WI38 (cell line): ENCODE measurements at regions not wholly inside any gene's neighbourhood (a gene's known extent, or its start where the extent isn't known, plus 50 kb on each side); places are given as distances from the start of the nearest gene placed in this dataset.

Experiments used
- H3K4me3 ChIP-seq: 2 replicates; pipeline ENCODE4 v1.5.1; 2011; ENCODE audit warnings: low read depth, mild to moderate bottlenecking, control low read depth, low read length
- CTCF ChIP-seq: IDR thresholded peaks from 2 replicates; pipeline ENCODE4 v1.5.1; 2012; ENCODE audit warnings: low read depth, mild to moderate bottlenecking, control low read depth, low read length

DNA sequence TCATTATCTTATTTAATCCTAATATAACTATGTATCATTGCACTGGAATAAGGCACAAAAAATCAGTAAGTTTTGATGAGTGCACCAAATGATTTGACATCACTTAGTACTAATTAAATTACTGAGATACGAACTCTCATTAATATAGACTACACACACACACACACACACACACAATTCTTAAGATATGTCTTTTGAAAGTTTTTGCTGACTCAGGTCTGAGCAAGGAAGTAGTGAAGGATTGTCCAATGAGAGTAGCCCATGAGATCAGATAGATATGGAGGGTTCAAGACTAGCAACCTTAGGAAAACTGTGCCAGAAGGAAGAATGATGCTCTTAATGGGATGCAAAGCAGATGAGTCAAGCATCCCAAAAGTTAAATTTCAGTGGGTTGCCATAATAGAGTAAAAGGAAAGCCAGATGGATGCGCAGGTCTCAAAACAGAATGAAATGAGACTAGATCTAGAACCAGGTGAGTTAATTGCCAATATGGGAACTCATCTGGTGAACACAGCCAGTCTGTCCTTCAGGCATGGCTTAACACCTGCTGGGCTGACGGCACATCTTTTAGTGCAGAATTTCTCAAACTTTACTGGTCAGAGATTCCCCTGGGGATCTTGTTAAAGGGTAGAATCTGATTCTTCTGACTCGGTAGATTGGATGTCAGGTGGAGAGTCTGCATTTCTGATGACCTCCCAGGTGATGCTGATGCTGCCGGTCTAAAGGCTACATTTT lies 197.0 kb upstream of the NR4A3 start:
- no peak overlapping the region for H3K4me3 ChIP-seq
- no peak for TF ChIP-seq CTCF

DNA sequence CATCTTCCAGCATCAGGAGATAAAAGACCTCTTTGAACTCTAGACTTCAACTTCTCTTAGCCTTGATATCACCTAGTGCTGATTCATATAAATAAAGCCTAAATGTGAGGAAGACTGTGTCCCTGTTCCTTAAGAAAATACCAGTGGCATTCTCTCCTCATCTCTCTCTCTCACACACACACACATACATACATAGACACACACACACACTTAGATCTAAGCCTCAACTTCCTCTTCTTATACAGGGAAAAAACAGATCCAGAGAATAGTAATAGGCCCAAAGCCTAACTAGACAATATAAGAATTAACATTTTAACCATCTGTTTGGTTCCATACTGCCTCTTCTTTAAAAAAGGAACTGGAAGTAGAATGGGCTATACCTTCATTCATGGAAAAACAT lies 195.3 kb upstream of the NR4A3 start:
- no peak overlapping the region for H3K4me3 ChIP-seq
- TF ChIP-seq CTCF, result no peak

- TF ChIP-seq CTCF, result no peak
- H3K4me3 ChIP-seq, result no peak overlapping the region
Observed at GRCh38 chr9:99628285-99628684, 193.4 kb upstream of the NR4A3 start.

GRCh38 chr9:99628849-99629620 lies 192.7 kb upstream of the NR4A3 start:
- no peak overlapping the region for H3K4me3 ChIP-seq
- TF ChIP-seq CTCF, result no peak

GRCh38 chr9:99632349-99633038 lies 189.2 kb upstream of the NR4A3 start:
- TF ChIP-seq CTCF, result no peak
- H3K4me3 ChIP-seq, result no peak overlapping the region

DNA sequence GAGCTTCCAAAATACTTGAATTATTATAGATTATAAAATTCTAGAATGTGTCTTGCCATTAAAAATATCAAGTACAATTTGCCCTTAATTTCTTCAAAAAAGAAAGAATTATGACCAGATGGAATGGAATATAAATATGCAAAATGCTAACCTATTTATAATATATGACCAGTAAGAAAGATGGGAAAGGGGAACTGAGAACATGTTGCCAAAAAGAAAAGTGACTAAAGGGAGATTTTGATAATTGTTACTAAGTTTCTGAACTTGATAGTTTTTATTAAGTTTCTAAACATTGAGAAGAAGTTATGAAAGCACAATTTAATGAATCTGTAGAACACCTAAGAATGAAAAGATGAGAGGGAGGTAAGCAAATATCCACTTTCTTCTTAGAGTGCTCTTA lies 188.4 kb upstream of the NR4A3 start:
- no peak overlapping the region for H3K4me3 ChIP-seq
- no peak for TF ChIP-seq CTCF

- no peak for TF ChIP-seq CTCF
- H3K4me3 ChIP-seq, result no peak overlapping the region
Observed at GRCh38 chr9:99634186-99634585, 187.5 kb upstream of the NR4A3 start.
